ENCODE measurements at regions not wholly inside any gene's neighbourhood (a gene's known extent, or its start where the extent isn't known, plus 50 kb on each side); places are given as distances from the start of the nearest gene placed in this dataset.

DNA sequence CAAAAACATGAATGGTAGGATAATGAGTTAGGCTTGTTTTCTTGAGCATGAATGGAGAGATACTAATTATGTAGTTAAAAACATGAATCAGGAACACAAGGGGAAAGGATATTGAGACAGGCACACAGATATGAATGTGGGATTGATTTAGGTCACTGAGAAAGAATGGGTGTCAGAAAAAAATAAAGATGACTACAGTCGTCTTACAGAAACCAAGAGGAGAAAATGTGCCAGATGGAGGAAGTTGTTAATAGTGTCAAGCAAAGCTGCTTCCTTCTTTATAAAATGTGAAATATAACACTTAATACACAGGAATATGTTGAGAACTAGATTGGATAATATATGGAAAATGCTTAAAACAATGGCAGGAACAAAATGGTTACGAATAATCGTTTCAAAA lies 173.3 kb upstream of the BET1 start:
- DNase-seq (ENCODE audit: low read depth), result no peak
- H3K4me3 ChIP-seq (ENCODE audit: low read depth, low read length), result no peak overlapping the region
- TF ChIP-seq, protein P1, sequence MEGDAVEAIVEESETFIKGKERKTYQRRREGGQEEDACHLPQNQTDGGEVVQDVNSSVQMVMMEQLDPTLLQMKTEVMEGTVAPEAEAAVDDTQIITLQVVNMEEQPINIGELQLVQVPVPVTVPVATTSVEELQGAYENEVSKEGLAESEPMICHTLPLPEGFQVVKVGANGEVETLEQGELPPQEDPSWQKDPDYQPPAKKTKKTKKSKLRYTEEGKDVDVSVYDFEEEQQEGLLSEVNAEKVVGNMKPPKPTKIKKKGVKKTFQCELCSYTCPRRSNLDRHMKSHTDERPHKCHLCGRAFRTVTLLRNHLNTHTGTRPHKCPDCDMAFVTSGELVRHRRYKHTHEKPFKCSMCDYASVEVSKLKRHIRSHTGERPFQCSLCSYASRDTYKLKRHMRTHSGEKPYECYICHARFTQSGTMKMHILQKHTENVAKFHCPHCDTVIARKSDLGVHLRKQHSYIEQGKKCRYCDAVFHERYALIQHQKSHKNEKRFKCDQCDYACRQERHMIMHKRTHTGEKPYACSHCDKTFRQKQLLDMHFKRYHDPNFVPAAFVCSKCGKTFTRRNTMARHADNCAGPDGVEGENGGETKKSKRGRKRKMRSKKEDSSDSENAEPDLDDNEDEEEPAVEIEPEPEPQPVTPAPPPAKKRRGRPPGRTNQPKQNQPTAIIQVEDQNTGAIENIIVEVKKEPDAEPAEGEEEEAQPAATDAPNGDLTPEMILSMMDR (IDR thresholded peaks at IDR 0.05; ENCODE audit: insufficient read depth, low read length), result no peak

DNA sequence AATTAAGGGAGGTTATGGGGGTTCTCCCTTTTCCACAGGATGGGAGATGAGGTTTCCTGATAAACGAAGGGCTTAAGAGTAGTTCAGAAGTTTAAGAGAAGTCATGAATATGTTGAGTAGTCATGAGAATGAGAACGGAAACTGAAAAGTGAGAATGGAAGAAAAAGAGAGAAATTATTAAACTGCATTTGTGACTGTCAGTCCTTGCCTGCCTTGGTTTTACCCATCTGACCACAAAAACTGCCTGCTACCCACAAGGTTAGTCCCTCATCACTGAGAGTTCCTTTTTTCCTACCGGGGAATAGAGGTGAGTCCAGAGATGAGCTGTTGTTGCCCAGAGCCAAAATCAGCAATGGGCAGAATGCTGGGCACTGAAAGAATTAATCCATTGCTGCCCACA lies 174.1 kb upstream of the BET1 start:
- no peak overlapping the region for H3K4me3 ChIP-seq (ENCODE audit: low read depth, low read length)
- TF ChIP-seq, protein P1 (IDR thresholded peaks at IDR 0.05; ENCODE audit: insufficient read depth, low read length), result no peak
- no peak for DNase-seq (ENCODE audit: low read depth)

DNA sequence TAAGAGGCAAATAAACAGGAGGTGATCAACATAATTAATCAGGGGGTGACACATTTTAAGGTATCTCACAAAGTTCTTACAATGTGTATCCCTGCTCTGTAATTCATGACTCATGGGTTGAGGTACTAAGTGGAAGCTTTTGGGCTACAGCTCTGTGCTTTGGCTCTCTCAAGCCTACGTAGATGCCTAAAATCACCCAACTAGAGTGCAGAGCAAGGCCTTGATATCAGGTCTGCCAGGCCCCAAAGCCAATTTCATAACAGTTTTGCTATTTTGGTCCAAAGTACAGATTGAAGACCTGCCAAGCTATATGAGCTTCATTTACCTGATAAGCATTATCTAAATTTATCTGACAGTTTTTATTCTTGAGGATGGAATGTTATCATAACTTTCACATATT lies 175.3 kb upstream of the BET1 start:
- H3K4me3 ChIP-seq (ENCODE audit: low read depth, low read length), result no peak overlapping the region
- TF ChIP-seq, protein P1 (IDR thresholded peaks at IDR 0.05; ENCODE audit: insufficient read depth, low read length), result no peak
- peak; percentile 82 for DNase-seq (ENCODE audit: low read depth)

DNA sequence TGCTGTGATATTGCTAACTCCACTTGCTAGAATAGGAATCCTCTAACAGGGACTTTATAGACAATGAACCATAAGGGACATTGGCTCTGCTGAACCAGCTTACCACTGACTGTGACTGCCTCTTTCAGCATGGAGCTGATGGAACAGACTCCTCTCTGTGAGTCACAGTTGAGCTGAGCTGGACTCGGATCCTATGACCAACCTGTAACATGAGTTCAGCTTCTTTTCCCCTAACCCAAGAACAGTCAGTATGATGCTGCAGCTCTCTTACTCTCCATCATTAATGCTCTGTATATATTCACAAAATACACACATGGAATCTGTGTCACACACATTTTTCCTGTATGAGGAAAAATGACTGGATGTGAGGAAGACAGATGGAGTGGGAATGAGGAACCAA lies 177.9 kb upstream of the BET1 start:
- TF ChIP-seq, protein P1 (IDR thresholded peaks at IDR 0.05; ENCODE audit: insufficient read depth, low read length), result no peak
- DNase-seq (ENCODE audit: low read depth), result peak; percentile 77
- H3K4me3 ChIP-seq (ENCODE audit: low read depth, low read length), result no peak overlapping the region

DNA sequence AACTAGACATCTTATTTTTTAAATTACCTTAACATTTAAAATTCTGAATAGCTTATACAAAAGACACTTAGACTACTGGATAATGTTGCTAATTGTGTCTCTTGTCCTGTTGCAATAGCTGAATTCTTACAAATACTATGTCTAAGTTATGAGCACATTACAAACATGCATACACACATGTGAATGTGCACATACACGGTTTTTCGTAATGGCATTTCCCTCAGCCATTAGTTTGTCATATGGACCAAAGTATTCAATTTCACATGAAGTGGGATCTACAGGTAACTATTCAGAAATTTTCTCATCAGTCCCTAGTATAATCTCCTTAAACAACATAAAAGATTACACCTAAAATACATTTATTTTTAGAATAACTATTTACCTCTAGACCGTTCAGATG lies 178.6 kb upstream of the BET1 start:
- TF ChIP-seq, protein P1 (IDR thresholded peaks at IDR 0.05; ENCODE audit: insufficient read depth, low read length), result no peak
- no peak overlapping the region for H3K4me3 ChIP-seq (ENCODE audit: low read depth, low read length)
- peak; percentile 25 for DNase-seq (ENCODE audit: low read depth)

DNA sequence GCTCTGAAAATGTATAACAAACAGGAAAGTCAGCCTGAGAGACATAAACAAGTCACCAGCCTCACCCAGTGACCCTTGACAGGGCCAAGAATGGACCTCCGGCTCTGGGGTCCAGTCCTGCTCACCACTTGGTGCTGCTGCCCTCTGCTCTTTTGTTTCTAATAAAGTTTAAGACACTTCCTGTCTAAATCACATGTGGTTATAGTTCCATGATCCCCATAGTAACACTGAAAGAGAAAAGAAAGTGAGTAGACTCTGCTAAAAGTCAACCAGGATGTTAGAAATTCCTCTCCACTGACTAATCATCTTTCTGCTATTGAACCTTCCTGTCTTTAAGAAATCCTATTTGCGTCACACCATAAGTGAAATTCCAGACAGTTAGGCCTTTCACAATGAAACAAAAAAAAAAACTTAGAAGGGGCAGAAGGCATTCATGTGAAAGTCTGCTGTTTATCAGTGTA lies 179.2 kb upstream of the BET1 start:
- peak; percentile 100 for DNase-seq (ENCODE audit: low read depth)
- H3K4me3 ChIP-seq (ENCODE audit: low read depth, low read length), result no peak overlapping the region
- TF ChIP-seq, protein P1 (IDR thresholded peaks at IDR 0.05; ENCODE audit: insufficient read depth, low read length), result peak; percentile 25

DNA sequence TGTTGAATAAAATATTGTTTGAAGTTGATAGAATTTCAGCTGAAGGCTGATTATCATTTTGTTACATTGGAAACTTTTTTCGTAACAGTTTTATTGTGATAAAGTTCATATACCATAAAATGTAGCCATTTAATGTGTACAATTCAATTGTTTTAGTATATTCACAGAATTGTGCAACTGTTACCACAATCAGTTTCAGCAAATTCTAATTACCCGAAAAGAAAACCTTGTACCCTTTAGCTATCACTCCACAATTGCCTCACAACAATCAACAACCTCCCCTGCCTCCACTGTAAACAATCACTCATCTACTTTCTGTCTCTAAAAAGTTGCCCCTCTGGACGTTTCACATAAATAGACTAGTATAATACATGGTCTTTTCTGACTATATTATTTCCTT lies 179.7 kb upstream of the BET1 start:
- TF ChIP-seq, protein P1 (IDR thresholded peaks at IDR 0.05; ENCODE audit: insufficient read depth, low read length), result no peak
- H3K4me3 ChIP-seq (ENCODE audit: low read depth, low read length), result no peak overlapping the region
- no peak for DNase-seq (ENCODE audit: low read depth)

Data from fibroblast of the aortic adventitia (primary cell).